Middle frontal gyrus (tissue), 1 donor: ENCODE measurements at regions not wholly inside any gene's neighbourhood (a gene's known extent, or its start where the extent isn't known, plus 50 kb on each side); places are given as distances from the start of the nearest gene placed in this dataset.
"Not testable (repeated sequence)": the region's sequence is repeated elsewhere in the genome, so short reads cannot be mapped to it uniquely, and the experiment has no call there.

Source experiments
- DNase-seq: peaks from one replicate; pipeline ENCODE4 v3.0.0-alpha.2; 2015; ENCODE audit warnings: low spot score; ENCODE audit errors: extremely low spot score

- no peak for DNase-seq
These were observed 55.1 kb downstream of the SOX9 start for GRCh38 chr17:72175787-72176515.

- DNase-seq: no peak
These were observed 55.7 kb downstream of the SOX9 start for GRCh38 chr17:72176516-72176851.

- DNase-seq: no peak
These were observed 56.3 kb downstream of the SOX9 start for GRCh38 chr17:72176951-72177660.

- DNase-seq: no peak
These were observed 56.9 kb downstream of the SOX9 start for GRCh38 chr17:72177738-72178137.

- DNase-seq: no peak
These were observed 61.6 kb downstream of the SOX9 start for GRCh38 chr17:72182371-72182873.

- DNase-seq: no peak
These were observed 62.4 kb downstream of the SOX9 start for GRCh38 chr17:72183194-72183685.

GRCh38 chr17:72184805-72185204 lies 64.0 kb downstream of the SOX9 start:
- DNase-seq: no peak

- no peak for DNase-seq
These were observed 64.7 kb downstream of the SOX9 start for GRCh38 chr17:72185564-72185963.

- DNase-seq: no peak
These were observed 66.7 kb downstream of the SOX9 start for GRCh38 chr17:72187556-72187955.

GRCh38 chr17:72188801-72189200 lies 68.0 kb downstream of the SOX9 start:
- no peak for DNase-seq

GRCh38 chr17:72189768-72190593 lies 69.2 kb downstream of the SOX9 start:
- no peak for DNase-seq

- no peak for DNase-seq
These were observed 70.5 kb downstream of the SOX9 start for GRCh38 chr17:72191356-72191755.

- no peak for DNase-seq
These were observed 71.3 kb downstream of the SOX9 start for GRCh38 chr17:72191921-72192799.

GRCh38 chr17:72192800-72193192 lies 72.0 kb downstream of the SOX9 start:
- DNase-seq: no peak

- DNase-seq: no peak
These were observed 72.7 kb downstream of the SOX9 start for GRCh38 chr17:72193391-72194106.

- not testable (repeated sequence) for DNase-seq
These were observed 73.3 kb downstream of the SOX9 start for GRCh38 chr17:72194107-72194440.

GRCh38 chr17:72199256-72199655 lies 78.4 kb downstream of the SOX9 start:
- DNase-seq: no peak

- DNase-seq: no peak
These were observed 83.9 kb downstream of the SOX9 start for GRCh38 chr17:72204742-72205141.

- no peak for DNase-seq
These were observed 84.5 kb downstream of the SOX9 start for GRCh38 chr17:72205357-72205756.

- DNase-seq: no peak
These were observed 85.0 kb downstream of the SOX9 start for GRCh38 chr17:72205822-72206221.
